ENCODE measurements at regions not wholly inside any gene's neighbourhood (a gene's known extent, or its start where the extent isn't known, plus 50 kb on each side); places are given as distances from the start of the nearest gene placed in this dataset.

DNA sequence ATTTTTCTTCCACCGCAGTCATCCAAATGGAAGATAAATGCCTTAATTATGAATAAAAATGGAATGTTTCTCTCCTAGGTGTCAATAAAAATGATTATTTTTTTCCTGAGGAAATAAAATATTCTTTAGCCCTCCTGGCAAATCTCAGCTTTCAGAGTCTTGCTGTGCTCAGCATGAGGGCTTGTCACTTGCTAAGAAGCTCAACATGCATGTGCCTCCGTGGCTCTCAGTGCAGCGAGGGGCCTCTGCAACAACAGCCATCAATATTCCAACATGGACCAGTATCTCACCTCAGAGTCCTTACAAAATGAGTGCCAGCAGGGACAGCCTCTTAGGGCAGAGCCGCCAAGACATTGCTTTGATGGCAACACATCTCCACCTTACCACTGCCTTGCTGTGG is 159.5 kb upstream of the TMPO start:
- DNase-seq = no peak

DNA sequence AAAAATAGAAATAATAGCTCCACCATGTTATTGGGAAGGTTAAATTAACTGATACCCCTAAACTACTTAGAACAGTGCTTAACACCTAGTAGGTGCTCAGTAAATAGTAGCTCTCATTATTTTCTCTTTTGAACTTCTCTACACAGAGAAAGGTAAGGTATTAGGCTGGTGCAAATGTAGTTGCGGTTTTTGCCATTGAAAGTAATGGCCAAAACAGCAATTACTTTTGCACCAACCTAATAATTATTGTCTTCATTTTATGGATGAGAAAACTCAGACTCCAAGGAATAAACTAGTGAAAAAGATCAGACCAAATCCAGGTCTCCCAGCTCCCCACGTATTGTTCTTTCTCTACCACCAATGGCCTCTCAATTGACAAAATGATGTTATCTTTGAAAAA is 157.2 kb upstream of the TMPO start:
- DNase-seq = no peak

DNA sequence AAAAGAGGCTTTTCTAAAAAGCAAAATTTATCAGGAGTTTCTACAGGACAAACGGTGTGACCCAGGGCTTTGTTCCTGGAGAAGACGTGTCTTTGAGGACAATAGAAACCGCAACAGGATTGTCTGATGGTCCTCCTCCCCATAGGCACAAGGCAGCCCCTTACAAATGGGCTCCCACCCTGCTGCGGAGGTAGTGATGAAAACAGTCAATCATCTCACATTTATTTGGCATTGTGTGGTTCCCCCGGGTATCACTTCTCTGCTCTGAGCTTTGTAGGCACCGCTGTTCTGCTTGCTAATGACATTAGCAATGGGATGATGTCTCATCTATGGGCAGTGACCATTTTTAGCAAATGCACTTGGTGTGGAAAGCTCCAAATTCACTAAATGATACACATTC is 155.5 kb upstream of the TMPO start:
- DNase-seq = no peak

DNA sequence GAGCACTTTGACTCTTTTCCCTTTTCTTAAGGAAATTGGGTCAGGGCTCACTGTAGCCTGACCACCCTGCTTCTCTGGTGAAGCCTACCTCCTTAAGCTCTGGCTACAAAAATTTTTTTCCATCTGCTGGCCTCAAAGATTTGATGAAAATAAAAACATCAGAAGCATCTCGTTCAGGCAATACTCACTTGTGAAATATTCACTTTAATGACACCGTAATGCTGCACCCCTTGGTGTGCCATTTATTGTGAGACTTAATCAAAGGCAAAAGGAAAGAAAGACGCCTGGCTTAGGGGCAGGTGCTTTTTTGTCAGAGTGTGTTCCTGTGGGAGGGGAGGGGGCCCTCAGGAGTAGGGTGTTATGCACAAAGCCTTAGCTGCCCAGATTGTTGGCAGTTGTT is 155.0 kb upstream of the TMPO start:
- no peak for DNase-seq

DNA sequence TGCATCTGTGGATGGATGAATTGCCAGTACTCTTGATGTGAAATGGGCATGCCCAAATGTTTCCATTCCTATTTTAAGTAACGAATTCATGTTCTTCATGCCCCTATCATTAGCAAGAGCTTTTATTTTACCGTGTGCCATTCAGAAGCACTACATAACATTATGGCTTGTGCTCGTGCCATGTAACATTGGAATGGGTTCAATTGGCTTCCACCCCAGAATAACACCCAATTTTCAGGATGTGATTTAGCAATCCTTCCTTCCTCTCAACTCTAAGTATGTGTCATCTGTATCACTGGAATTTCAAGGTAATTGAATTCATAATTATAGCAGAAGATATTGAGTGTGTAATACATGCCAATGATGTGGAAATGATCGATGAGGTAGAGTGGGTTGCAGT is 145.8 kb upstream of the TMPO start:
- no peak for DNase-seq

DNA sequence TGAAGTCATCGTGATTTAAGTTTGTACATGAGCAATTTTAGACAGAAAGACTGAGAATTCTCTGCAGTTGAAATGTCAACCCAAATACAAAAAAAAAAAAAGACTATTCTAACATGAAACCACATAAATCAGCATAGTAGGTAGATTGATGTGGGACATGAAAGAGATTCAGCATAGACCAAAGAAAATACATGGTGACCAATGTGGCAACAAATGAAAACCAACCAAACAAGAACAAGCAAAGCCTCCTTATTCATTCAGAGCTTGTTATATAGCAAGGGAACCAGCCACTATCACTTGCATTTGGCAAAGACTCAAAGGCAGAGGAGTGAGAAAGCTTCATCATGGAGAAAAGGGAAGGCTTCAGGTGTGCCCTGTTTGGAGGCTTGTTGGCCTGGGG is 144.4 kb upstream of the TMPO start:
- no peak for DNase-seq

DNA sequence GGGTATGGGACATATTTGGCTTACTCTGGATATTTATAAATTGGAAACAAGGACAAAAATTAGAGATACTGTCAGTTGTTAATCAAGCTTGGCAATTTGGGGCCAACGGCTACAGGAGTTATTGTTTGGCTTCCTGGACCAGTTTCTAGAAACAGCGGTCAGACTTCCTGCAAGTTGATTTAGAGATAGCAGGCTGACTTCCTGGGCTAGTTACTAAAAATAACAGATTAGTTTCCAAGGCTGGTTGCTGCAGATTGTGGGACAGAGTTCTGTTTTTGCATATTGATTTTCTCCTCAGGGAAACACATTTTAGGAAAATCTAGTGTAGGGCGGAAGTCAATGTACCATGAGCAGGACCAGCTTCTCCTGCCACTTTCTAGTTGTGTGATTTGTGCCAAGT is 144.0 kb upstream of the TMPO start:
- DNase-seq = no peak

DNA sequence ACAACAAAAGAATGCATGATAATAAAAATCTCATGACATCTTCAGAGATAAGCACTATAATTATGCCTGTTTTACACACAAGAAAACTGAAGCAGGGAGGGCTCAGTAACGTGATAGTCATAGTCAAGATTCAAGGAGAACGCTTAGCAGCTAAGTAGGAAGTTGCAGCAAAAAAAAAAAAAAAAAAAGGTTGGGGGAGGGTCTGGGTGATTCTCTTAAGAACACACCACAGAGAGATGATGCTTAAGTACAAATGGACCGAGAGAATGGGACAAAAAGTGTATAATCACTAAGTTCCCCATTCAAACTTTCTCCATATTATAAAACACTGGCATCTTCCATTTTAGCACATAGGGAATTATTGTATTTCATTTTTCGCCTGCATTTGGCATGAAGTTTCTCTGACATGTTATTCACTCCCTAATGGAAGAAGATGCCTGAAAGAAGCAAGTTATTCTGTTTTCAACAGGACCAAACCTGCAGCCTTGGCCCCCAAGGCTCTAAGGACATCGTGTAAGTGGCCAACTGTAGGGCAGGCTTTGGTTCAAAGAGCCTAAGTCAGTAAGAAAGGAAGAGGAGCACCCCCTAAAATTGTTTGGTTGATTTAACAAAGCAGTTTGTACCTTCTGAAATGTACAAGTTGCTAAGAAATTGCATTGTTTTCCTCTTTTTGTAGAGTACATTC is 142.9 kb upstream of the TMPO start:
- no peak for DNase-seq

DNA sequence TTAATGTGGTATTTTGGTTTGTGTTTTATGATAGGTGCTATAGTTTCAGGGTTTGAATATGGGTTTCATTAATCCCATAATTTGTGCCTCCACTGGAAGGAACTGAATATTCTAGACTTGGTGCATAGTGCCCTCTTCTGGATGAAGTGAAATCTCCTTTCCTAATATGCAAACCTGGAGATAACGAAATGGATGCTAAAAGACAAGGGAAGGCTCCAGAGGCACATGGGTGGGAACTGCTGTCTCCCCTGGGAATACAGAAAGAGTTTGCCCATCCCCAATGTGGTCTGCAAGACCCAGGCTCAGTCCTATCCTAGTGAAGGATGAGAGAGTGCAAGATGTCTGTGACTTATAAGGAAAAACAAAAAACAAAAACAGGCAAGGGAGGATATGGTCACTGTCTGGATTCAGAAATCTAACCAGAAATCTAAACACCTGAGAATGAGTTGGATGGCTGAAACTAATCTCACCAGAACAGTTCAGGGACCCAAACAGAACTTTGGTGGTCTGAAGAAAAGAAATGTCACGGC is 142.3 kb upstream of the TMPO start:
- DNase-seq = peak in 1 of 2 donors; percentile 16

DNA sequence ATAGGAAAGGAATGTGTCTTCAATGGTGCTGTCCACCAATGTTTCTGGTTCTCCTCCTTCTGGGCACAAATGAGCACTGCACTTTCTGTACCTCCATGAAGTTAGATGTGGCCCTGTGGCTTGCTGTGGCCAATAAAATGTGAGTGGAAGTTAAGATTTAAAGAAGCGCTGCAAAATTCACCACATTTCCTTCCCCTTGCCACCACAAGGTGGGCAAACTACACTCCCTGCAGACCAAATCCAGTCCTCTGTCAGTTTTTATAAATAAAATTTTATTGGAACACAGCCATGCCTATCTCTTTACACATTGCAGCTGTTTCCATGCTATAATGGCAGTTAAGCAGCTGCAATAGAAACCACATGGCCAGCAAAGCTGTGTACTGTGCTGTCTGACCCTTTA is 141.4 kb upstream of the TMPO start:
- DNase-seq = no peak

DNA sequence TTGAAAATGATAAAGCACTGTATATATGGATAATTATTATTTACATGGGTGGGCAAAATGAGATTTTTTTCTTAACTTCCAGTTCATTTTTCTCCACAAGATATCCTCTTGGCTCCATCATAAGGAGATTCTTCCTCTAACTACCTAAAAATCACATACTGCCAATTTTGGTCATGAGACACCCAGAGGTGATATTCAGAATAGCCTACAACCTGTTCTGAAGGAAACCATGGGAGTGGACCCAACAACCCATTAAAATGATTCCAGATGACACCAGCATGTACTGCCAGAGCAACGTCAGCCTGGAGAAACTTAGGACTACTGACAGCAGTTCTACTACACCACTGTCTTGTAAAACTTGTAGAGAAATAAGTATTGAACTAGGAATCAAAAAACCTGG is 136.3 kb upstream of the TMPO start:
- DNase-seq = no peak

DNA sequence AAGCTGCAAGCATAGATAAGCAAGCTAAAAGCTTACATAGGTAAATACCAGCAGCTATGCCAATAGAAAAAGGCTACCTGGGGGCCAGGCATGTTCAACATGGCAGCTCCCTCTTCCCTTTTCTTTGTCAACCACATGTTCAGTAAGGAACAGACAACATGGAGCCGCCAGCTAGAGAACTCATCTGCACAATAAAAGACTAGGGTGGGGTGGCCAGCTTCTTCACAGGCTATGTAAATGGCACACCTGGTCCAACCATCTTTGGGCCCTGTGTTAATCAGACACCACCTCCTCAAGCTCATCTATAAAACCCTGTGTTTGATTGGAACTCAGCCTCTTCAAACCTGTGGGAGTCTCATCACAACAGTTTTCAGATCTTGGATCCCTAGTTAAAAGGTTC is 129.7 kb upstream of the TMPO start:
- no peak for DNase-seq

DNA sequence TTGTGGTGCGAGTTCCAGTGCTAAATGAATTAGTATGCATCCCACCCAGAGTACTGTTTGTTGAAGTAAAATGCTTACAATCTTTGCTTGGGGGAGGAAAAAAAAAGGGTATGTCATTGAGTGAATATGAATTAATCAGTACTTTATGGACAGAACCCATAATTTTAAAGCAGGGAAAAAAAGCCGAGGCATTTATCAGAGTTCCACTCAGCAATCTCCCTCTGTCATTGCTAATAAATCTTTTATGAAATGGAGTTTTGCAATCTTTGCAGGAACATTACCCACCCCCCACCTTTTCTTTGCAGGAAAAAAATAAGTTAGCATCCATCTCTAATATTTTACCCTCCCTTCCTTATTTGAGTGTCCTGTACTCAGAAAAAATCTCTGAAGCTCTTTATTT is 127.9 kb upstream of the TMPO start:
- no peak for DNase-seq

DNA sequence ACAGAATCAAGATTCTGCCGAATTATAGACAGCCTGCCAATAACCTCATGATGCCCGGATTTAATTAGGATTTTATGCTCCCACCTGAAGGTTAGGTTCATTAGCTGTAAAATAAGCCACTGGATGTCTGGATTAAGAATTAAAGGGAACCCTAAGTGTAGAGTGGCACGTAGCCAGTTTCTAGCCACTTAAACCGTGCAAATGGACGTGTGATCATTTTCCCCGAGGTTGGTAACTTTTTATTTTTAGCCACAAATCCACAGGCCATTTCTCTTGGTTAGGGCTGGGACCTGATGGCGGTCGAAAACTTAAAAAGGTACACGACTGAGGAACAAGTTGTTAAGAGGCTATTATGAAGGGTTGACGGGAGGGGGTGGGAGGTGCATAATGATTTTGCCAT is 127.3 kb upstream of the TMPO start:
- no peak for DNase-seq

DNA sequence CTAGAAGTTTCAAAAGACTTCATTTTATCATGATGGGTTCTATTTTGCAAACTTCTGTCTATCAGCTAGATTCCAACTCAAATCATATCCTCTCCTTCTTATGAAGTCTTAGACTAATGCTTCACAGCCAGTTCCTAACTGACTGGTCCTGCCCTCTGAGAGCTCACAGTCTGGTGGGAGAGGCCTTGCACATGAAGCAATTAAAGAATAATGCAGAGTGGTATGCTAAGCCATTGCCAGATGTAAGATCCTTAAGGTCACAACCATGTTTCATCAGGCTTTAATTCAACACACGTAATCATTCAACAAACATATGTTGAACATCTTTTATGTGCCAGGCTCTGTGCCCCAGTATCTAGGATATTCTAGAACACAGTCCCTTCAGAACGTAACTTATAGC is 125.8 kb upstream of the TMPO start:
- DNase-seq = no peak

DNA sequence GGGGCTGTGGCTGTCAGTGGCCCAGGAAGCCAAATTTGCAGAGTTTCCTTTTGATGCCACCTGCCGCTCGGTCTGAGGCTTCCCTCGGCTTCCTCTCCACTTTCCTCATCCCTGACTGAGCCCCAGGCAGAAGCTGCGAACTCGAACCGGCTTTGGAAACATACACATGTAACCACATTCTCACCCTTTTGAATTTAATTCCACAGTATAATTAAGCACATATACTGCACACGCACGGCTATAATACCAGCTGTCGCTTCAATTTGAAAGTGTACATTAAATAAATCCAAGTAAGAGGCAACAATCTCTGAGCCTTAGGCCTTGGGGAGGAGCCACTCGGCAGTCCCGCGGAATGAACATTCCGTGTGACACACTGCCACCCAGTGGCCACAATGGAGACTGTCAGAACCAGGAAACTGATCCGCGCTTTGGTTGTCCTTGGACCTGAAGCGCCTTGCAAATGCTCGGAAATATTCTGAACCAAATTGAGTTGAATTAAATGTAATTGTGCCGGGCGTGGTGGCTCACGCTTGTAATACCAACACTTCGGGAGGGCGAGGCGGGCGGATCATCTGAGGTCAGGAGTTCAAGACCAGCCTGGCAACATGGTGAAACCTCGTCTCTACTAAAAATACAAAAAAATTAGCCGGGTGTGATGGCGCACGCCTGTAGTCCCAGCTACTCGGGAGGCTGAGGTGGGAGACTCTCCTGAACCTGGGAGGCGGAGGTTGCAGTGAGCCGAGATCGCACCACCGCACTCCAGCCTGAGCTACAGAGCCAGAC is 117.9 kb upstream of the TMPO start:
- DNase-seq = peak; percentile 70 to 85

DNA sequence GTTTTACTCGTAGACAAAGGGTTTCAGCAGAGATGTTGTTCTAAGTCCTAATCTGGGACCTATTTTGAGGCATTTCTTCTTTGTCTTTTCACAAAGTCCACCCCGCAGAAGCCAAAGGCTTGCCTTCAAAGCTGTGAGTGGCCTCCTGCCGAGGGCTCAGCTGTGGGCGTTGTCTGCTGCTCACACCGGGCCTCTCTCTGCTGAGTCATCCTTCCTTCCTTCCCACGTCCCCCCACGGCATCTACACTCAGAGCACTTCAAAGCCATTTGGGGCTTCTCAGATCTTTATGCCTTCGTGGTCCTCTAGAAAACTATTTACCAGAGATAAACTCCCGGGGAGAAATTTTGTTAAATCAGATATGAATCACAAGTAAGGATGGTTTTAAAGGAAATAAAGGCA is 115.9 kb upstream of the TMPO start:
- DNase-seq = peak; percentile 40 to 49

DNA sequence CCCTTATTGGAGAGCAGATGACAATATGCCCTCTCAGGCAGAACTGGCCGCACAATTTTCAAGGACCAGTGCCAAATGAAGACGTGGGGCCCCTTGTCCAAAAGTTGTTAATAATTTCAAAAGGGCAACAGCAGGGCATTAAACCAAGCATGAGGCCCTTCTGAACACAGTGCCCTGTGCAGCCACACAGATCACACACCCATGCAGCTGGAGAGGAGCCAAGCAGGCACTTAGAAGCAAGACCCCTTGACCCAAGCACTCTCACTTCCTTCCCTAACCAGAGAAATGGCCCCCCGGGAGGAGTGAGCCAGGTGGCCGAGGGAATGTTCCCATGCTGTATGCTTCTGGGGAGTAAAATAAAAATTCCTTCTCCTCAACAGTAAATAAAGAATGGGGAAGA is 114.0 kb upstream of the TMPO start:
- DNase-seq = no peak

DNA sequence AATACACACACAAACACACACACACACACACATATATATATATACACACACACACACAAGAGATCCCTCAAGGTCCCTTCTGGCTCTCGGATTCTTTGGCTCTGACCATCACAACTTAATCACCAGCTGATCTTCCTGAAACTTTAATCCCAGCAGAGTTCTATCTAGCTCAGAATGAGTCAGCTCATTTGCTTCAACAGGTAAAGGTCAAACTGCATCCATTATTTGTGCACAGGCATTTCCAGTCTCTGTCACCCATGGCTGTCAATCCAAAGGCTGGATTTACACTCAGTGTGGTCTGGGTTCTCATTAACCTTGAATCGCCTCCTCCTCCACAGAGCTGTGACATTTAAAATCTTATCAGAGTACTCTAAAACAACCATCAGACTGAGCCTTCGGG is 113.3 kb upstream of the TMPO start:
- no peak for DNase-seq

DNA sequence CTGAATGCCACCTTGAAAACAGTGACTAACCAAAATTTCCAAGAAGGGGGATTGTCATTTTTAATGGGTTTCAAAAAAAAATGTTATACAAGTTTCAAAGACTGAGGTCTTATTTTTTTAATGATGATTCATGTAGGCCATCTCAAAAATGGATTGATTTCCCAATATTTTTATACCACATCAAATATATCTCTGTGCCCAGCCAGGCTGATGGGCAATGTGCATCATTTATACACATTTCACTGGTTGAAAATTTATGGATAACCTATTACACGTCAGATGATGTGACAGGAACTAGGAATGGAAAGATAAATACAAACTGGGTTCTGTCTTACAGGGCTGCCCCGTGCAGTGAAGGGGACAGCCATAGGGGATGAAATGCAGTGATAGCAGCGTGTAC is 112.7 kb upstream of the TMPO start:
- no peak for DNase-seq

DNA sequence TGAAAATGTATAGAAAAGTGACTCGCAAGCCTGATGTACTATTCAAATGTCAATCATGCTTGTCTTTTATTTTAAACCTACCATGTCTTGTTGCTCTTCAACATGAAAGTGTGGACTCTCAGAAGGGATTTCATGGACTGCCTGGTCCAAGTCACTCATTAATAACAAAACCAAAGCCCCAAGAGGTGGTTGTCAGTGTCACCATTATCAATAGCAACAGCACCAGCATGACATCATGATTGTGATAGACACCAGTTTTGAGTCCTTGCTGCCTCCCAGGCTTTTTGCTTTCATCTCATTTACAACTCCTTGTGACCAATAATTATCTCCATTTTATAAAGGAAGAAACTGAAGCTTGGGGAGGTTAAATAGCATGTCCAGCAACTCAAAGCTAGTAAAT is 112.0 kb upstream of the TMPO start:
- no peak for DNase-seq

DNA sequence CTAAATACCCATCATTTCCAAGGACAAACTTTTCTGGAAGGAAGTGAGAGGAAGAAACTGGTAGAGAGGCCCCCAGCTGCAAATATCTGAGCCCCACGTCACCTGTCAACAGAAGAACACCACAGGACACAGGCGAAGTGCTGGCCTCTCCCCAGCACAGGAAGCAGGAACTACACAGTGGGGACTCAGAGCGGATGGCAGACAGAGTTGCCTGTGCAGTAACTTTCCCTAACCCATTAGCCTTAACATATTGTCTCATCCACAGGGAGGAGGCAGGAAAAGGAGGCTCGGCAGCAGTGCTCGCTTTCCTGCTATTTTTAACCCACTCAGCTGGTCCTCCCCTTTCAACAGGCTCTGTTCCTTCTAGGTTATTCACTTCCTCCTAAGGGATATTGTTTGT is 111.5 kb upstream of the TMPO start:
- no peak for DNase-seq

DNA sequence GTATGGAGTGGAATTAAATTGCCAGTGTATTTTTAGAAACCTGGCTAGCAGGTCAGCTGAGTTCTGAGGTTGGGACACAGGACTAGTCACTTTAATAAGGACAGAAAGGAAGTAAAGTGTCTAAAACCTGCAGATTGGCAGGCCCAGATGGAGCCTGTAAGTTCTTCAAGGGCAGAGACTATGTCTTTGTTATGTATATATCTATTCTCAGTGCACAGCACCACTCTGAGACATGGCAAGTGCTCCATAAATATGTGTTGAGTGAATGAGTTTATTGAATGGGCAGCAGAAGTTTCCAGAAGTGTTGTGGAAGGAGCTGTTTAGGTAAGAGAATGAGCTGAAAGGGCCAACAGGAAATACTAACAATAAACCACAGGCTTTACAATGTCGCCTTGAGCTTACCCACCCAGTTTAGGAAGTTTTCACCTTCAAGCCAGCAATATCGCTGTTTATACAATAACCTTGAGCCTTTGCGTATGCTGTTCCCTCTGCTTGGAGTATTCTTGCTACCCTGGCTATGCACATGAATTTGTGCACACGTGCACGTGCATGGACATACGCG is 109.5 kb upstream of the TMPO start:
- DNase-seq = no peak

DNA sequence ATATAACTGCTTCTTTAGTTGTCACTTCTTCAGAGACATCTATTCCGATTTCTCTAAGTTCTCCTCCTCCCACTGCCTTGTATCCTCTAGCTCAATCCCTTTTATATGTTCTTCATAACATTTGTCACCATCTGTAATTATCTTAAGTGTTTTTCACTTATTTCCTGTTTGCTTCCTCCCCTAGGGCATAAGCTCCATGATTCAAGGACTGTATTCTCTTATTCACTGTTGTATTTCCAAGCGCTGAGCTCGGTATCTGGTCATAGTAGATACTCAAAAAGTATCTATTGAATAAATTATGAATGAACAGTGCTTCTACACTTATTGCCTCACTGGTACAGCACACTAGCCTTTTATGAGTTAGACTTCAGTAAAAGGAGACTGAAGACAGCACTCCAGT is 109.0 kb upstream of the TMPO start:
- no peak for DNase-seq

Measured in CD4-positive, alpha-beta T cell treated with Interferon alpha-2 for 1 hour (primary cell).